Activated CD4-positive, alpha-beta T cell treated with anti-CD3 and anti-CD28 coated beads, Interleukin-2, amount 10 ng/mL, durations not matched to agents 24 days and 14 days (primary cell): ENCODE measurements at regions not wholly inside any gene's neighbourhood (a gene's known extent, or its start where the extent isn't known, plus 50 kb on each side); places are given as distances from the start of the nearest gene placed in this dataset.

ENCODE experiments used
- DNase-seq: peaks from one replicate; pipeline ENCODE4 v3.0.0; 2022
- H3K27ac Mint-ChIP-seq: one replicate; pipeline ENCODE4 v1.8.0; 2022; ENCODE audit warnings: mild to moderate bottlenecking, mixed read lengths
- H3K27me3 Mint-ChIP-seq: one replicate; pipeline ENCODE4 v1.8.0; 2022; ENCODE audit warnings: mixed read lengths
- H3K36me3 Mint-ChIP-seq: one replicate; pipeline ENCODE4 v1.8.0; 2022; ENCODE audit warnings: low read depth, mild to moderate bottlenecking, mixed read lengths
- H3K4me1 Mint-ChIP-seq: one replicate; pipeline ENCODE4 v1.8.0; 2021; ENCODE audit warnings: mixed read lengths
- H3K4me3 Mint-ChIP-seq: one replicate; pipeline ENCODE4 v1.8.0; 2022; ENCODE audit warnings: mild to moderate bottlenecking, moderate library complexity, mixed read lengths
- H3K9me3 Mint-ChIP-seq: one replicate; pipeline ENCODE4 v1.8.0; 2021; ENCODE audit warnings: mixed read lengths
- intact Hi-C: fragments of 100-400 bp; cut with micrococcal nuclease; formaldehyde crosslinking; loops from one replicate; pipeline ENCODE4 v1.15.1; 2023

DNA sequence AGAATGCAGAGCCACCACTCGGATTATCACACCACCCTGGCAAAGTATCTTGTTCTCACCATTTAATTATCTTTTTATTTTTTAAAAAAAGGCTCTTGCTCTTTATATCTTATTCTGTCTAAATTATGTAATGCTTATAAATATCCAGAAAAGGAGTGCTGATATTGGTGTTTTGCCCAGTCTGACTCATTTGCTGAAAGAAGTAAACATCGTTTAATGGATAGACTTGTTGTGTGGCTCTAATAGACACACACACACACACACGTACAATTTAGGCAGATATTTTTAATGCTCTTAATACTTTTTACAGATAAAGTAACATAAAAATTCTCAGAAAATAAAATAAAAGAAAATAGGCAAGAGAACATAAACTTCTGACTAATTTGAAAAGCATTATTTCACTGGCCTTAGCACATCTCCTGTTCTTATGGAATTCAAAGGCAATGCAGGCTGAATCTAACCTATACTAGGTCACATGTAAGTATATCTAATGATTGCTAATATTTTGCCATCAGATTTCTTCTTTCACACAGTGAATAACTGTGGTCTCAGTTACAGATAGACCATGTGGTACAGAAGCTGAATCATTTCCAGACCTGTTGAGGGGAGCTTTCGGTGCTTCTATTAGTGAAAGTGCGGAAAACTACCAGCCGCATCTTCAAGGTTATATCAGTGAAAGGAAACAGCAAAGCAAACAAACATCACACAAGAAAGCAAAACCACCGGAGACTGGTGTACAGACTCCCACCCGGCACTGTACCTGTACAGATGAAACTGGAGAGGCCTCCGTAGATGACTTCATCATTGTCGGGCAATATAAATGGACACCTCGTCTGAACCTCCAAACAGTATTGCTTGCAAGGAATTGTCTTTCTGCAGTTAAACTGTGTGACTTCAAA, 642.1 kb upstream of the ARGLU1 start:
- no peak for DNase-seq
- Mint-ChIP-seq H3K9me3 (no peaks in the 10 kb centered on the region), H3K4me3 (no peak overlapping the region), H3K27ac (no peak overlapping the region), H3K4me1 (no peaks in the 10 kb centered on the region), H3K27me3 (no peaks in the 10 kb centered on the region), H3K36me3 (no peaks in the 10 kb centered on the region)
- intact Hi-C loops: loop anchor here (2.0 to 5.0 kb wide), 2 partner anchors 441 to 683 kb away; no protein-coding TSS in a partner anchor

DNA sequence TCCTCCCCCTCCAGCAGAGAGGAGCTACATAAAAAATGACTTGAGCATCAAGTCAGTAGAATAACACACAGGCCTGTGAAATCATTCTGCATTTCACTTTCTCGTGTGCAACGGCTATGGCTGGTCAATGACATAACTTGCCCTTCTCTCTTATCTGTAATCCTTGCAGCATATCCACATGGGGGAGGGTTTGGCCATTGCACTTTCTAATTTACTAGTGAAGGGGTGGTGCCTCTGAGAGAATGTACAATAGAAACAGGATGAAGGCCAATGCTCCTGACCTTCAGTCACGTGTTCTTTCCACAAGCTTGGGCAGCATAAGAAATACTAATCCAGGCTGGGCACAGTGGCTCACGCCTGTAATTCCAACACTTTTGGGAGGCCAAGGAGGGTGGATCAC, 641.0 kb upstream of the ARGLU1 start:
- Mint-ChIP-seq H3K27ac (no peak overlapping the region), H3K9me3 (no peaks in the 10 kb centered on the region), H3K4me3 (no peak overlapping the region), H3K36me3 (no peaks in the 10 kb centered on the region), H3K27me3 (no peaks in the 10 kb centered on the region), H3K4me1 (no peaks in the 10 kb centered on the region)
- DNase-seq: no peak
- intact Hi-C loops: no loop called here

GRCh38 chr13:107205318-107206104, 637.6 kb upstream of the ARGLU1 start:
- Mint-ChIP-seq H3K4me1 (no peaks in the 10 kb centered on the region), H3K36me3 (no peaks in the 10 kb centered on the region), H3K9me3 (no peaks in the 10 kb centered on the region), H3K4me3 (no peak overlapping the region), H3K27ac (no peak overlapping the region), H3K27me3 (no peaks in the 10 kb centered on the region)
- peak; percentile 86 for DNase-seq
- intact Hi-C loops: no loop called here

GRCh38 chr13:107203146-107203847, 635.4 kb upstream of the ARGLU1 start:
- Mint-ChIP-seq H3K27ac (no peak overlapping the region), H3K4me1 (no peaks in the 10 kb centered on the region), H3K27me3 (no peaks in the 10 kb centered on the region), H3K36me3 (no peaks in the 10 kb centered on the region), H3K4me3 (no peak overlapping the region), H3K9me3 (no peaks in the 10 kb centered on the region)
- intact Hi-C loops: no loop called here
- no peak for DNase-seq

DNA sequence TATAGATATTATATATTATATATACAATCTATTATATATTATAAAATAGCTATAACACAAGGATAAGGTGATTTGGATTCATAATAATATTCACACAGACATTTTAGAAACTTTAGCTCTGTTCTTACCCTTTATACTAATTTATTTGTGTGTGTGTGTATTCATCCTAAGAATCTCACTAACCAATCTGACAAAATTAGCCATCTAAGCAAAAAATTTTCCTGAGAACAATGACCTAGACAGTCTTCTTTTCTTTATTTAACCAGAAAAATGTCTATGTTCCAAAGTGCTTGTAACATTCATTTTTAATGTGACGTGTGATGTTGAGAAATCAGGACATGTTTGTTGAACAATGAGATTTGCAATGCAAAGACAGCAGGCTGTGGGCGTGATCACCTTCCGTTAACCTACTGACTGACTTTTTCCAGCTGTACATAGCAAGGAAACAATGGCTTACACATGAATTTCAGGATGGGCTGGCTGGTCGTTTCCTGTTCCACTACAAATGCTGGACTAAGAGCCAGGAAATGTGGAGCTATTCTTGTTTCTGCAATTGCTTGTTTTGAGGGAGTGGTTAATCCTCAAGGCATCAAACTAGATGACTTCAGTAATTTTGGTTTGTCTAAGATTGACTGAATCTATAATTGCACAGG, 634.6 kb upstream of the ARGLU1 start:
- no peaks in the 10 kb centered on the region for H3K9me3 Mint-ChIP-seq
- no peaks in the 10 kb centered on the region for H3K36me3 Mint-ChIP-seq
- DNase-seq: no peak
- no peaks in the 10 kb centered on the region for H3K4me1 Mint-ChIP-seq
- H3K27ac Mint-ChIP-seq: no peak overlapping the region
- no peaks in the 10 kb centered on the region for H3K27me3 Mint-ChIP-seq
- intact Hi-C loops: no loop called here
- H3K4me3 Mint-ChIP-seq: no peak overlapping the region

DNA sequence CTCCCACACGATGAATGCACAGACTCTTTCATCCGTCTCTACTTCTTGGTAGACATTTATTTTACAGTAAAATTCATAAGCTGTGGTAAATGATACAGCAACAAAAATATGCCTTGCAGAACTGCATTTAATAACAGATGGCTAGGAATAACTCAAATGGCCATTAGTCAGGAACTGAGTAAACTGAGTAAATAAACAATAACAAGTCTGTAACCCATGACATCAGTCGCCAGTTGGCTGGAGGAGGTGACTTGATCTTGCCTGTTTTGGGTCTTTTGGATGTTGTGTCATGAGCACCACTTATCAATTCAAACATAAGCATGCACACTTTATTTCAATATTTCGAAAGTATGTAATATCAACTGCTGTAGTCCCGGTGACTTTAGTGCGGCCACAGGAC, 632.6 kb upstream of the ARGLU1 start:
- intact Hi-C loops: no loop called here
- Mint-ChIP-seq H3K27me3 (no peaks in the 10 kb centered on the region), H3K27ac (no peak overlapping the region), H3K4me3 (no peak overlapping the region), H3K36me3 (no peaks in the 10 kb centered on the region), H3K4me1 (no peaks in the 10 kb centered on the region), H3K9me3 (no peaks in the 10 kb centered on the region)
- DNase-seq: no peak

DNA sequence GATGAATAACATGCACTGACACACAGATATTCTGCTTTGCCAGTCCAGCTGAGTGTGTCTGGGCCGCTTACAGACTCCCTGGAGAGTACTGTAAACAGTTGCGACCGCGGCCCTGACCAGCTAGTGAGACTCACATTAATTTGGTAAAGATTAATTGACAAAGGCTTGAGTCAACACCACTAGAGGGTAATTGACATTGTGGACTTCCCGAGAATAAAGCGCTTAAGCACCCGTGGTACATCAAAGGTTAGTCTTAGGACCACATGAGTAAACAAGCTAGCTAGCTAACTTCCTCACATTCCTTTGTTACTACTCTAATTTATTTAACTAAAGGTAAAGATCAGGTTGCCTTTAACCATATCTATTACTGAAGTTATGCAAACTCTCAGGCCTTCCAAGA, 624.4 kb upstream of the ARGLU1 start:
- Mint-ChIP-seq H3K4me3 (no peak overlapping the region), H3K36me3 (no peaks in the 10 kb centered on the region), H3K4me1 (no peaks in the 10 kb centered on the region), H3K27me3 (no peaks in the 10 kb centered on the region), H3K27ac (no peak overlapping the region), H3K9me3 (no peaks in the 10 kb centered on the region)
- intact Hi-C loops: no loop called here
- DNase-seq: no peak

GRCh38 chr13:107190065-107190464, 622.1 kb upstream of the ARGLU1 start:
- intact Hi-C loops: no loop called here
- no peak for DNase-seq
- H3K9me3 Mint-ChIP-seq: no peaks in the 10 kb centered on the region
- H3K27ac Mint-ChIP-seq: no peak overlapping the region
- H3K4me1 Mint-ChIP-seq: no peaks in the 10 kb centered on the region
- H3K36me3 Mint-ChIP-seq: no peaks in the 10 kb centered on the region
- no peaks in the 10 kb centered on the region for H3K27me3 Mint-ChIP-seq
- no peak overlapping the region for H3K4me3 Mint-ChIP-seq

DNA sequence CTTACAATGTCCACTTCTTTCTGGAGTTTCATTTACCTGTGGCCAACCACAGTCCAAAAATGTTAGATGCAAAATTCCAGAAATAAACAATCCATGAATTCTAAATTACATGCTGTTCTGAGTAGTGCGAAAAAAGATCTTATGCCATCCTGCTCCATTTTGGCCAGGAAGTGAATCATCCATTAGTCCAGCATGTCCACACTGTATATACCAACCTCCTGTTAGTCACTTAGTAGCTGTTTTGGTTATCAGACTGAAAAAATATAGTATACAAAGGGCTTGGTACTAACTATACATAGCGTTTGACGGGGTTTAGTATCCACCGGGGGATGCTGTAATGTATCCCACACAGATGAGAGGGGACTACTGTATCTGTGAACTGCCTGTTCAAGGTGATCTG, 618.0 kb upstream of the ARGLU1 start:
- no peak for DNase-seq
- no peaks in the 10 kb centered on the region for H3K36me3 Mint-ChIP-seq
- intact Hi-C loops: no loop called here
- H3K27ac Mint-ChIP-seq: no peak overlapping the region
- no peaks in the 10 kb centered on the region for H3K4me1 Mint-ChIP-seq
- no peak overlapping the region for H3K4me3 Mint-ChIP-seq
- peaks cover 5% of the 10 kb centered on the region for H3K9me3 Mint-ChIP-seq
- H3K27me3 Mint-ChIP-seq: no peaks in the 10 kb centered on the region

DNA sequence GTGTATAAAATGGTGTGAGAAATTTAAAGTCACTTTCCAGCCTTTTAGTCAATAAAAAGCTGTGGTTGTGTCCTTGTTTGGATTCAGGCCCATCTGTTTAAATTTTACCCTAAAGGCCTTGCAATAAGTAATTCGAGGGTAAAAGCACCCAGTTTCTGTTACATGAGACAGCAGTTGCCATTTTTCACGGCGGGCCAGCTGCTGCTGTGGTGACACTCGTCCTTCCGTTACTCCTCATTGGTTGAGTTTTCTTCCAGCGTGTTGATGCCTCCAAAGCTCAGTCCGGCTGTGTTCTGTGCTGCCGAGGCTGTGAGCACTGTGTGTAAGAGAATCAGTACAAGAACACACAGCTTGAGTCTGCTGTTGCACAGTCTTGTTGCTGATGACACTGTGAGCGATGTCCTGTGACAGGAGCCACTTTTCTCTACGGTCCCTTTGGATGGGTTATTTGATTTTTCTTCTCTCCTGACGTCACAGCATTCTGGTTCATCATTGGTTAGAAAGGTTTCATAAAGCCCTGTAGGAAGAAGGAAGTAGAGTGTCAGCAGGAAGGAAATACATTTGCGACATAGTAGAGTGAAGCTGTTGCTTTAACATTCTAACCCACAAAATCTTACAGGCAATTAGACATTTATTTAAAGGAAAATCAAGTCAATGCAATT, 602.5 kb upstream of the ARGLU1 start:
- intact Hi-C loops: no loop called here
- Mint-ChIP-seq H3K4me3 (no peak overlapping the region), H3K36me3 (no peaks in the 10 kb centered on the region), H3K27ac (no peak overlapping the region), H3K4me1 (no peaks in the 10 kb centered on the region), H3K9me3 (peaks cover 3% of the 10 kb centered on the region), H3K27me3 (no peaks in the 10 kb centered on the region)
- DNase-seq: no peak

DNA sequence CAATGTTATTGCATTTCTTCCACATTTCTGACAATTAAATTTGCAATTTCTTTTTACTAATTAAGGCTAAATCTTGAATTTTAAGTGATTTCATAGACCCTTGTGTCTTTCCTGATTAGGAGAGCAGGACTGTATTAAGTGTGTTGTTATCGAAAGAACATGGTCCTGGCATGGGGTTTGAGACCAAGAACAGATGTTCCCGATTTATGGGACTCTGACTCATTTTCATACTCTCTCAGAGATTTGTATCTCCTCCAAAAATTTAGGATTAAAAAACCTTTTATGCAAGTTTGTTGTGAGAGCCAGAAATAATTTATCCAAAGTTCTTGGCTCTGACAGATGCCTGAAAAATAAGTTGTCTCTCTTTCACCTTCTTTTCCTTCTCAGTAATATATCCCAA, 589.3 kb upstream of the ARGLU1 start:
- H3K4me1 Mint-ChIP-seq: no peaks in the 10 kb centered on the region
- no peaks in the 10 kb centered on the region for H3K9me3 Mint-ChIP-seq
- no peak overlapping the region for H3K27ac Mint-ChIP-seq
- DNase-seq: no peak
- H3K4me3 Mint-ChIP-seq: no peak overlapping the region
- intact Hi-C loops: no loop called here
- H3K36me3 Mint-ChIP-seq: no peaks in the 10 kb centered on the region
- no peaks in the 10 kb centered on the region for H3K27me3 Mint-ChIP-seq

- Mint-ChIP-seq H3K27me3 (no peaks in the 10 kb centered on the region), H3K4me3 (no peak overlapping the region), H3K9me3 (no peaks in the 10 kb centered on the region), H3K27ac (no peak overlapping the region), H3K36me3 (no peaks in the 10 kb centered on the region), H3K4me1 (no peaks in the 10 kb centered on the region)
- intact Hi-C loops: no loop called here
- no peak for DNase-seq
Measured at GRCh38 chr13:107144432-107144831, 576.5 kb upstream of the ARGLU1 start.

GRCh38 chr13:107141767-107142166, 573.8 kb upstream of the ARGLU1 start:
- no peaks in the 10 kb centered on the region for H3K9me3 Mint-ChIP-seq
- no peak for DNase-seq
- no peak overlapping the region for H3K27ac Mint-ChIP-seq
- intact Hi-C loops: no loop called here
- no peak overlapping the region for H3K4me3 Mint-ChIP-seq
- no peaks in the 10 kb centered on the region for H3K4me1 Mint-ChIP-seq
- no peaks in the 10 kb centered on the region for H3K36me3 Mint-ChIP-seq
- H3K27me3 Mint-ChIP-seq: no peaks in the 10 kb centered on the region
